H7 (cell line): ENCODE measurements at regions not wholly inside any gene's neighbourhood (a gene's known extent, or its start where the extent isn't known, plus 50 kb on each side); places are given as distances from the start of the nearest gene placed in this dataset.

Experiments used
- DNase-seq: peaks from one replicate; pipeline ENCODE4 v3.0.0; 2012
- H3K27me3 ChIP-seq: 2 replicates; pipeline ENCODE4 v1.6.0; 2011; ENCODE audit warnings: mild to moderate bottlenecking, low read length; ENCODE audit not compliant: control insufficient read depth, insufficient read depth
- H3K36me3 ChIP-seq: replicated peaks from 2 replicates; pipeline ENCODE4 v1.5.1; 2011; ENCODE audit warnings: low read length; ENCODE audit not compliant: control insufficient read depth, insufficient read depth
- H3K4me3 ChIP-seq: 2 replicates; pipeline ENCODE4 v1.5.1; 2011; ENCODE audit warnings: low read depth, mild to moderate bottlenecking, control low read depth, low read length, moderate library complexity; ENCODE audit not compliant: insufficient read depth

DNA sequence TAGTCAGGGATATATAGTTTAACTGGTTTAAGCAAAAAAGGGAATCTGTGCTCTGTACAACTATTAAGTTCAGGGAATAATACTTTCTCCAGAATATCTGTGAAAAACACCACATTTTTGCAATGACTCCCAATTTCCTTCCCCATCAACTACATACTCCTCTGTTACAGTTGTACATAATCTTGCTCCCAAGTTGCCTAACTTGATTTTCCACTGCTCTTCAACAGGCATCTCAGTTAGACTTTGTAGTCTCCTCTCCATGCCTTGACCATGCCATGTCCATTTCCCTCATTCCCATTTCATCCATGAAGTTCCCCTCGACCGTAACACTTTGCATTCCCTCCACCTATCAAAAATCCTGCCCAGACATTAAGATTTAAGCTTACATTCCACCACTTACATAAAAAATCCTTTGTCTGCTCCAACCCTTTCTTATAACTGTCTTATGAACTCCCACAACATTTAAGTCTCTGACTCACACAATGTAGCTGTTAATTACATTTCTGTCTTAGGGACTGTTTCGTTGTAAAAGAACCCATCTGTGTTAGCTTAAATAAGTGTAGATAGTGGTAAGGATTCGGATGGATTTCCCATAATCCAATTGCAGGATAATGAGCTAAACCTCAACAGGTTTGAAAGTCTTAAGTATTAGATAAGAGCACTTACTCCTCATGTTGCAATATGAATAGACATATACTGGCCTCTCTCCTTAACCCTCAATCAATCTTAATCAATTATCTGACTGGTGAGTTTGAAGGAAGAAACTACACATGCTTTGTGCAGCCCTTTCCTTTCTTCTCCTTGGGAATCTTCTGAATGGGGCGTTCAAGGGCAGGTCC, 156.5 kb downstream of the PAWR start:
- no peak for DNase-seq
- Histone ChIP-seq H3K27me3 (no peaks in the 10 kb centered on the region), H3K4me3 (no peak overlapping the region), H3K36me3 (no peaks in the 10 kb centered on the region)

GRCh38 chr12:79532907-79533288, 157.9 kb downstream of the PAWR start:
- Histone ChIP-seq H3K27me3 (no peaks in the 10 kb centered on the region), H3K4me3 (no peak overlapping the region), H3K36me3 (no peaks in the 10 kb centered on the region)
- no peak for DNase-seq

DNA sequence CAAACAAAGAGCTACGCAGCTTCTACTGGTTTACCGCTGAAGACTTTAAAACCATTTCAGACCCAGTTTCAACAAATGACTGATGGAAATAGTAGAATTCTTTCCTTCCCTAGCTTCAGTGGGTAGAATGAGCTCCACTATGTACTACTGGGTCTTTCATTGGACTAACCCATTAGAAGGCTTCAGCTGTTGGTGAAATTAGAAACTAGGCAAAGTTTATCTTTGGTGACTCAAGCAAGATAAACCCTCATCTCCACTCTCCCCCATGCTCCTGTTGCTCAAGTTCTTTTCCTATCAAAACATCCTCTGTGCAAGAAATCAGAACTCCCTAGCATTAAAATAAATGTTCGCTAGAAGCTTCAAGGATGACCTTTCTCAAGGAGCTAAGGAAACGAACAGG, 159.2 kb downstream of the PAWR start:
- Histone ChIP-seq H3K27me3 (no peaks in the 10 kb centered on the region), H3K36me3 (no peaks in the 10 kb centered on the region), H3K4me3 (no peak overlapping the region)
- DNase-seq, result no peak

DNA sequence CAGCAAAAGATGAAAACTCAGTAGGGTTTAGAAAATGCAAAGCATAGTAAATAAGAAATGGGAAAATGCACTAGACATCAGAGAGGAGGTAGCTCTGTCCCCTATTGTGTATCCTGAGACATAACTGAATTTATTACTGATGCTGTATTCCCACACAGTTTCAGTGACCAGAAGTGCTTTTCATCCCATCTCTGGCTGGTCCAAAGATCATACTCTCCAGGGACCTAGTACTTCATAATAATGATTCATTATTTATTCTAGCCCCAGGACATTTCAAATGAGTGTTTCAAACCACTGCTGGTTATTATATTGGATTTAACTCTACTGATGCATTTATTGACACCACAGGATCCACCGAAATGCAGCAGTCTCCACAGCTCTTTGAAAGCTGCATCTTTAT, 163.3 kb downstream of the PAWR start:
- no peak overlapping the region for H3K4me3 ChIP-seq
- H3K27me3 ChIP-seq, result no peaks in the 10 kb centered on the region
- H3K36me3 ChIP-seq, result no peaks in the 10 kb centered on the region; the same call in 1 of the 2 replicates
- no peak for DNase-seq

DNA sequence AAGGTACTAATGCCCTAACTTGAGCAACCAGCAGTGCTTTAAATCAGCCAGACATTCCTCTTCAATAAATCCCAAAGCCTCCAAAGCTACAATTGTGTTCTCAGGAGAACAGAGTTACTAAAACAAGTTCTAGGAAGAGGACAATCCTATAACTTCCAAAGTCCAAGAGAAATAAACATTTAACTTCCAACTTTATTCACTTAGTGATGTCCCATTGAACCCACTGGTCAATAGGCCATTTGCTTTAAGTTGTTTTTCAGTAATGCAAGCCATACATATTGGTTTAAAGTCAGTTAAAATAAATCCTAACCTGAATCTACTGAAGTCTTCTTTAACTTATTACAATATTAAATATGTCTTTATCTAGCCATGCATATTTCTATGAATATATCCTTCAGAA, 165.4 kb downstream of the PAWR start:
- no peaks in the 10 kb centered on the region for H3K27me3 ChIP-seq
- DNase-seq, result no peak
- no peaks in the 10 kb centered on the region; the same call in 1 of the 2 replicates for H3K36me3 ChIP-seq
- no peak overlapping the region for H3K4me3 ChIP-seq

DNA sequence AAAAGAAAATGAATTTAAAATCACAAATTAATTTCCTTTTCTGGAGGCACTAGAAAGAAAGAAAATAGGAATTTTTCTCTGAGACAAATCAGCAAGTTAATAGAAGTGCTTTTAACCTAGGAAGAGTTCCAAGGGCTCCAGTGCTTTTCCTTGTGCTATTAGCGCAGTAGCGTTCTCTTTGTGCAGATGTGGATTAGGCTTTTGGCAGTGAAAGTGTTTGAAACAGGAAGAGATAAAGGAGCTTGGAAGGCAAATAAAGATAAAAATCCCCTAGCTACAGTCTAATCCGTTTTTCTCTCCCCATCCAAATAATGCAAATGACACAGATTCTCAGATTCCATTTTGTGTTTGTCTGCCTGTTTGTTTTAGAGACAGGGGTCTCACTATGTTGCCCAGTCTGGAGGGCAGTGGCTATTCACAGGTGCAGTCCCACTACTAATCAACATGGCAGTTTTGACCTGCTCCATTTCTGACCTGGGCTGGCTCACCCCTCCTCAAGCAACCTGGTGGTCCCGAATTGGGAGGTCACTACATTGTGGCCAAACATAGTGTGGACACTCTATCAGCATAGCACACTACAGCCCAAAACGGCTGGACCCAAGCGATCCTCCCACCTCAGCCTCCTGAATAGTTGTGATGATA, 166.1 kb downstream of the PAWR start:
- Histone ChIP-seq H3K27me3 (no peaks in the 10 kb centered on the region), H3K36me3 (no peaks in the 10 kb centered on the region; the same call in 1 of the 2 replicates), H3K4me3 (no peak overlapping the region)
- no peak for DNase-seq

- DNase-seq, result no peak
- Histone ChIP-seq H3K27me3 (no peaks in the 10 kb centered on the region), H3K4me3 (no peak overlapping the region), H3K36me3 (no peaks in the 10 kb centered on the region; the same call in 1 of the 2 replicates)
Measured at GRCh38 chr12:79522989-79523386, 167.8 kb downstream of the PAWR start.

GRCh38 chr12:79522257-79522988, 168.3 kb downstream of the PAWR start:
- H3K27me3 ChIP-seq, result no peaks in the 10 kb centered on the region
- no peak overlapping the region for H3K4me3 ChIP-seq
- H3K36me3 ChIP-seq, result no peaks in the 10 kb centered on the region; the same call in 1 of the 2 replicates
- DNase-seq, result no peak

- Histone ChIP-seq H3K4me3 (no peak overlapping the region), H3K36me3 (no peaks in the 10 kb centered on the region; the same call in 1 of the 2 replicates), H3K27me3 (no peaks in the 10 kb centered on the region)
- DNase-seq, result no peak
Measured at GRCh38 chr12:79521576-79521975, 169.2 kb downstream of the PAWR start.

GRCh38 chr12:79517363-79517762, 173.4 kb downstream of the PAWR start:
- Histone ChIP-seq H3K27me3 (no peaks in the 10 kb centered on the region), H3K4me3 (no peak overlapping the region), H3K36me3 (no peaks in the 10 kb centered on the region)
- DNase-seq, result no peak

- Histone ChIP-seq H3K36me3 (no peaks in the 10 kb centered on the region), H3K27me3 (no peaks in the 10 kb centered on the region), H3K4me3 (no peak overlapping the region)
- no peak for DNase-seq
Measured at GRCh38 chr12:79515530-79515935, 175.2 kb downstream of the PAWR start.

DNA sequence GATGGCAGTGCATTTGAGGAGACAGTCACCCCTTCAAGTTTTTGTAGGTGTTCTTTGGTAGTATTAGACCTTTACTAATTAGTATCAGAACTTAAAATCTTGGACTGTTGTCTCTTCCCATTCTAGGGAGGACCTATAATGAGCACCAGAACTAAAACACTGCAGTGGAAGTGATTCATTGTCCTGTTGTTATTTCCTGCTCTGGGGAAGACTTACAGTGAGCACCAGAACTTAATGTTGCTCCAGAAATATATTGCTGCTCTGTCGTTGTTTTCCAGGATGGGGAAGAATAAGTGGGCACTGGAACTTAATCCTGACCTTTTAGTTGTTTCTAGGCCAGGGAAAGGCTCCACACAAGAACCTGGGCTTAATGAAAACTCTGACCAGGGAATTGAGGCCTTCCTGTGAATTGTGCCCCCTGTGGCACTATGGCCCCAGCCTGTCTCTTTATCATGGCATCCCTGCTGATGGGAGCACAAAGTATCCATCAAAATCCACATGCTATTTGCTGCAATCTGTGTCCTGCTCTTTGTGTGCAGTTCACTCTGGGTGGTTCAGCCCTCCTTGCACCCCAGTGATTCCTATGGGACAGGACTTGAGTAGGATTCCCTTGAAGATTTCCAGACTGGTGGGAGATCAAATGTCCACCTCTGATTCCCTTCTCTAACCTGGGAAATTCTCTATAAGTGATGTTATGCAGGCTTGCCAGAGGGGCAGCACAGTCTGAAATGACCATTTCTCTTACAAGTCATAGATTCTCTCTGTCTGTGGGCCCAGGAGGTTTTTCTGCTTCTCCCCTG, 175.8 kb downstream of the PAWR start:
- no peak for DNase-seq
- Histone ChIP-seq H3K36me3 (no peaks in the 10 kb centered on the region), H3K4me3 (no peak overlapping the region), H3K27me3 (no peaks in the 10 kb centered on the region)

GRCh38 chr12:79512068-79512467, 178.7 kb downstream of the PAWR start:
- no peaks in the 10 kb centered on the region for H3K36me3 ChIP-seq
- peak; percentile 65 for DNase-seq
- H3K4me3 ChIP-seq, result no peak overlapping the region
- no peaks in the 10 kb centered on the region for H3K27me3 ChIP-seq

DNA sequence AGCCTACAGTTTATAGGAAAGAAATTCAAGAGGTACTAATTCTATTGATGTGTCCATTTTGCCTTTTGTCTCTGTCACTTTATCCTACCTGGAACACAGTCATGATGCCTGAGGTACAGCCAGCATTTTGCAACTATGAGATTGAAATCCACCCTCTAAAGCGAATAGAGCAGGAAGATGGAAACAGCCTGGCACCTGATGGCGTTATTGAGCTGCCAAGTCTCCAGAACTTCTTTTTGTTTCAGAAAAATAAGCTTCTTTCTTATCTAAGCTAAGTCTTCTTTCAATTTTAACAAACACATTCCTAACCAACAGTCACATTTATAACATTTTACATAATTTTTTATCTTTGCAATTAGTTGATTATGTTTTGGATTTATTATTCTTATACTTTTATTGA, 182.1 kb downstream of the PAWR start:
- Histone ChIP-seq H3K27me3 (no peaks in the 10 kb centered on the region), H3K4me3 (no peak overlapping the region)

More for the DNA sequence above, 182.1 kb downstream of the PAWR start:
- peak; percentile 26 for DNase-seq
- H3K36me3 ChIP-seq, result no peaks in the 10 kb centered on the region
